ENCODE measurements at regions not wholly inside any gene's neighbourhood (a gene's known extent, or its start where the extent isn't known, plus 50 kb on each side); places are given as distances from the start of the nearest gene placed in this dataset.

DNA sequence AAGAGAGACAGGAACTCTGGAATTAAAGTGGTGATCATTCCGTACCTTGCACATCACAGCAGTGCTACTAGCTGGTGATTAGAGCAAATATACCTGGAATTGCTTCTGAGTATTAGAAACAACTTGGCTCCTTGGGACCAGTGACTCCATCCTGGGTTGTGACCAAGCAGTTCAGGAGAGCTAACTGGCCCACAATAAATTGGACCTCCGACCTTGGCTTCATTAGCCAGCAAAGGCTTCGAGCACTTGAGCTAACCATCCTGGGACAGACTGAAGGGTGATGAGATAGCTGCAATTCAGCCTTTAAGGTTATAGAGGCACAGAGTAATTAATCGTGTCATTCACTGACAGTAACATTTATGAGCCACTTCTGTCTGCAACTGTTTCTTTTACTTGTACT lies 287.8 kb downstream of the INHBA start:
- intact Hi-C loops (cut with DNase I; ENCODE audit: low total_unique reads): no loop called here
- TF ChIP-seq, protein P1, sequence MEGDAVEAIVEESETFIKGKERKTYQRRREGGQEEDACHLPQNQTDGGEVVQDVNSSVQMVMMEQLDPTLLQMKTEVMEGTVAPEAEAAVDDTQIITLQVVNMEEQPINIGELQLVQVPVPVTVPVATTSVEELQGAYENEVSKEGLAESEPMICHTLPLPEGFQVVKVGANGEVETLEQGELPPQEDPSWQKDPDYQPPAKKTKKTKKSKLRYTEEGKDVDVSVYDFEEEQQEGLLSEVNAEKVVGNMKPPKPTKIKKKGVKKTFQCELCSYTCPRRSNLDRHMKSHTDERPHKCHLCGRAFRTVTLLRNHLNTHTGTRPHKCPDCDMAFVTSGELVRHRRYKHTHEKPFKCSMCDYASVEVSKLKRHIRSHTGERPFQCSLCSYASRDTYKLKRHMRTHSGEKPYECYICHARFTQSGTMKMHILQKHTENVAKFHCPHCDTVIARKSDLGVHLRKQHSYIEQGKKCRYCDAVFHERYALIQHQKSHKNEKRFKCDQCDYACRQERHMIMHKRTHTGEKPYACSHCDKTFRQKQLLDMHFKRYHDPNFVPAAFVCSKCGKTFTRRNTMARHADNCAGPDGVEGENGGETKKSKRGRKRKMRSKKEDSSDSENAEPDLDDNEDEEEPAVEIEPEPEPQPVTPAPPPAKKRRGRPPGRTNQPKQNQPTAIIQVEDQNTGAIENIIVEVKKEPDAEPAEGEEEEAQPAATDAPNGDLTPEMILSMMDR (IDR thresholded peaks at IDR 0.05): no peak
- no peak for TF ChIP-seq POLR2A (IDR thresholded peaks at IDR 0.05)

DNA sequence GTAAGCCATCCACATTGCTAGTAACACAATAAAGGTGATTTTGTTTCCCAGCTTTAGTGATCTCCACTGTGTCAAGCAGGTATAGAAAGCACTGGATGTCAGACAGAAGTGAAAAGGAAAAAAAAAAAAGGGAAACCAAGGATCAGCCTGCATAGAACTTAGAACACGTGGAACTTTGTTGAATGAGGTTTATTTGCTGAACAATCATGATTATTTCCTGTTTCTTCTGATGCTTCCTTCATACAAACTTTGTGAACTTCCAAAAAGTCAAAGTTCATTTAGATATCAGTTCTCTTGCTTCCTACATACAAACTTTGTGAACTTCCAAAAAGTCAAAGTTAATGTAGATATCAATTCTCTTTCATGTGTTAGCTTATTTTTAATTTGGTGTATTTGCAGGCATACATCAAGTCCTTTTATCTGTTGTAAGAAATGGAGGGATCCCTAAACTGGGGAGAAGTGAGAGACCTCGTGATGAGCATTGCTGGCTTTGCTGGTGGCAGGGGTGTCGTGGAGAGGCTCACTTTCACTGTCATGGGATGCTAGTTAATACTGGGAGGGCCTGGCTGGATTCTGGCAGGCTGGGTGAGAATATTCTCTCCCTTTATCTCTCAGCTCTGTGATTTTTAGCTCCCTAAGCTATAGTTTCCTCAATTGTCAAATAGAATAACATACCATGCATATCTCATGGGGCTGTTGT lies 298.4 kb downstream of the INHBA start:
- Histone ChIP-seq H3K4me3 (no peak overlapping the region), H3K27ac (no peak overlapping the region), H3K9me3 (no peaks in the 10 kb centered on the region), H3K36me3 (no peaks in the 10 kb centered on the region), H3K4me1 (no peaks in the 10 kb centered on the region), H3K27me3 (no peaks in the 10 kb centered on the region)
- TF ChIP-seq, protein P1 (IDR thresholded peaks at IDR 0.05): no peak
- no peak for TF ChIP-seq POLR2A (IDR thresholded peaks at IDR 0.05)
- intact Hi-C loops (cut with DNase I; ENCODE audit: low total_unique reads): no loop called here
- DNase-seq: no peak

More for the DNA sequence above, 287.8 kb downstream of the INHBA start:
- Histone ChIP-seq H3K4me3 (no peak overlapping the region), H3K9me3 (no peaks in the 10 kb centered on the region), H3K27me3 (no peaks in the 10 kb centered on the region), H3K27ac (no peak overlapping the region), H3K4me1 (no peaks in the 10 kb centered on the region), H3K36me3 (no peaks in the 10 kb centered on the region)
- no peak for DNase-seq

DNA sequence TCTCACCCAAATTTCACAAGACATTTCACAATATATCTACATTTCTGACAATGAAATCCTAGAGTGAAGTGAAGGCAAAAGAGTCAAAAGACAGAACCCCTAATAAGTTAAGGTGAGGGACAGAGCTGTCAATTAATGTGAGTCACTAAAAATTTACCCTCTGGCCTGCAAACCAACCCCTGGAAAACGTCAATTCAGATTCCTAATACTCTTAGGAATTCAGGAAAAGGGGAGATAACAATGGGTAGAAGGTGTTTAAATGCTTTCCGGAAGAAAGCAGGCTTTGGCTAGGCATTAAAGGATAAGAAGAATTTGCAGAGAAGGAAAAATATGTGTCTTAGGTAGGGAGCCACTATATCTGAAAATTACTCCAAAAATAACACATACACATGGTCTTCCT lies 299.6 kb downstream of the INHBA start:
- Histone ChIP-seq H3K9me3 (no peaks in the 10 kb centered on the region), H3K27me3 (no peaks in the 10 kb centered on the region), H3K4me1 (no peaks in the 10 kb centered on the region), H3K27ac (no peak overlapping the region), H3K4me3 (no peak overlapping the region), H3K36me3 (no peaks in the 10 kb centered on the region)
- intact Hi-C loops (cut with DNase I; ENCODE audit: low total_unique reads): no loop called here
- no peak for DNase-seq
- TF ChIP-seq, protein P1 (IDR thresholded peaks at IDR 0.05): no peak
- no peak for TF ChIP-seq POLR2A (IDR thresholded peaks at IDR 0.05)

DNA sequence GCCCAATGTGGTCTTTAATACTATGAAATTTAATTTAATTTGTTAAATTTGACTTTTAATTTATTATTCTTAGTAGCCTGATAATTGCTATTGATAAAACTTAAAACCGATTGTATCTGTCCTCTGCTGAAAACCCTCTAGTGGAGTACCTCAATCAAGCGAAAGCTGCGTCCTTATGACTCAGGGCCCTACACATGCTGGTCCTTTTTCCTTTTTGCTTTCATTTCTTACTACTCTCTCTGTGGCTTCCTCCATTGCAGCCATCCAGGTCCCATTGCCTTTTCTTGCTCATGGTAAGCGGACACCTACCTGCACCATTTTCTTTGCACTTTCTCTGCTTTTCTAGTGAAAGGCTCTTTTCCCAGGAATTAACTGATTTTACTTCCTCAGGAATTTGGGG lies 301.1 kb downstream of the INHBA start:
- TF ChIP-seq, protein P1 (IDR thresholded peaks at IDR 0.05): no peak
- no peak for TF ChIP-seq POLR2A (IDR thresholded peaks at IDR 0.05)
- Histone ChIP-seq H3K27me3 (no peaks in the 10 kb centered on the region), H3K27ac (no peak overlapping the region), H3K36me3 (no peaks in the 10 kb centered on the region), H3K4me3 (no peak overlapping the region), H3K9me3 (no peaks in the 10 kb centered on the region), H3K4me1 (no peaks in the 10 kb centered on the region)
- no peak for DNase-seq
- intact Hi-C loops (cut with DNase I; ENCODE audit: low total_unique reads): no loop called here

DNA sequence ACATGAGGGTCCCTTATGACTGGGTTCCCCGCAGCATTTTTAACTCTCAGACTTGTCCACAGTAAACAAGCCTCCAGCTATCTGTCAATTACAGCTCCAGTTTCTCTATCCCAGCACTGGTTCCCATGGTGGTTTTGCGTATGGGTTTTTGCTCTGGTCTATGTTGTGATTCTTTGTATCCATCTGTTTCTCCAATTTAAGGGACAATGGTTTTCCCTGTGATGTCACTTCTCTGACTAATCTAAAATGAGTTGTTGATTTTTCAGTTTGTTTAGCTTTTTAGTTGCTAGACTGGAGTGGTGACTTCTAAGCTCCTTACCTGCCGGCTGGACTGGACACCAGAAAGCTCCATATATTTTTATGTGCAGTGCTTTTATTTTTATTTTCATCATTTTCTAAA lies 303.7 kb downstream of the INHBA start:
- H3K4me1 ChIP-seq: no peaks in the 10 kb centered on the region
- intact Hi-C loops (cut with DNase I; ENCODE audit: low total_unique reads): no loop called here
- H3K4me3 ChIP-seq: no peak overlapping the region
- no peak for DNase-seq
- H3K27ac ChIP-seq: no peak overlapping the region
- H3K36me3 ChIP-seq: no peaks in the 10 kb centered on the region
- TF ChIP-seq, protein P1 (IDR thresholded peaks at IDR 0.05): no peak
- no peak for TF ChIP-seq POLR2A (IDR thresholded peaks at IDR 0.05)
- H3K9me3 ChIP-seq: no peaks in the 10 kb centered on the region
- no peaks in the 10 kb centered on the region for H3K27me3 ChIP-seq
